ENCODE measurements at regions not wholly inside any gene's neighbourhood (a gene's known extent, or its start where the extent isn't known, plus 50 kb on each side); places are given as distances from the start of the nearest gene placed in this dataset.
"Not testable (repeated sequence)": the region's sequence is repeated elsewhere in the genome, so short reads cannot be mapped to it uniquely, and the experiment has no call there.

DNA sequence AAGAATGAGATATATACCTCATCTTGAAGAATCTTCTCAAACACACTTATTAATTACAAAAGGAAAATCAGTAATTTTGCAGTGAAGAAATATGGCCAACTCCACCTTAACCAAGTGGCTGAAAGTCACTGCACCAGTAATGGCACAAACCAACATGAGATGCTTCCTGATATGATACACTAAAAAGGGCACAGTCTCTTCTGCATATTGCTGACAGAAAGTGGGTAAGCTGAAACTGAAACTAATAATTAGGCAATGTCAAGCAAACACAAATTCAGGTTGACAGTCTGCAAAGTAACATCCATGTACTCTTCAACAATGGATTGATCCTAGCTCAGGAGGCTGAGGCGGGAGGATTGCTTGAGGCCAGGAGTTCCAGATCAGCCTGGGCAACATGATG lies 56.1 kb downstream of the ZNF22 start:
- DNase-seq (ENCODE audit: low read depth): not testable (repeated sequence)

GRCh38 chr10:45058580-45058979 lies 57.9 kb downstream of the ZNF22 start:
- DNase-seq (ENCODE audit: low read depth): no peak

- no peak for DNase-seq (ENCODE audit: low read depth)
Observed at GRCh38 chr10:45058992-45059561, 58.4 kb downstream of the ZNF22 start.

DNA sequence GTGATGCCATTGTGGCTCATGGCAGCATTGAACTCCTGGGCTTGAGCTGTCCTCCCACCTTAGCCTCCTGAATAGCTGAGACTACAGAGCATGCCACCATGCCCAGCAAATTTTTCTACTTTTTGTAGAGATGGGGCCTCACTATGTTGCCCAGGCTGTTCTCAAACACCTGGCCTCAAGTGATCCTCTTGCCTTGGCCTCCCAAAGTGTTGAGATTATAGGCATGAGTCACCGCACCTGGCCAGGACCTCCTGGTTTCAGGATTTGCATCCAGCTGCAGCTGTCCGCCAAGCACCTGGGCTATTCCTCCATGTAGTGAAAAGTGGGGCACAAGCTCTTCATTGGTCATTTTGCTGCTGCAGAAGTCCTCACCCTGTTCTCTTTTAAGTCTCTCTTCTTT lies 58.9 kb downstream of the ZNF22 start:
- DNase-seq (ENCODE audit: low read depth): no peak

DNA sequence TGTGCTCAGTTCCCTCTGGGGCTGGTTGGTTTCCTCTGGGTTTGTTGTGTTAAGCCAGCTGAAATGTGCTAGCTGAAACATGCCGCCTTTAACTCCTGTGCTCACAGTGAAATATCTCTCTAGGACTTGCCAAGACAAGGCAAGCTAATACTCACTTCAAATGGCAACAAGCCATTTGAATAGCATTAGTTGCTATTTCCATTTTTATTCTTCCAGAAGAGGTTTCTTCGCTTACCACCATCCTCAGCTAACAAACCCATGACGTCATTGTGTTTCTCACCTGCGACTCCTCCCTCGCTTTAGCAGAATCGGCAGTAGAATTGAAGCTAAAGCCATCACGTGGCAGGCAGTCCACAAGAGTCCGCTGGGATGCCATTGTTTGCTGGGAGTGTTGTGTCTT lies 61.3 kb downstream of the ZNF22 start:
- no peak for DNase-seq (ENCODE audit: low read depth)

DNA sequence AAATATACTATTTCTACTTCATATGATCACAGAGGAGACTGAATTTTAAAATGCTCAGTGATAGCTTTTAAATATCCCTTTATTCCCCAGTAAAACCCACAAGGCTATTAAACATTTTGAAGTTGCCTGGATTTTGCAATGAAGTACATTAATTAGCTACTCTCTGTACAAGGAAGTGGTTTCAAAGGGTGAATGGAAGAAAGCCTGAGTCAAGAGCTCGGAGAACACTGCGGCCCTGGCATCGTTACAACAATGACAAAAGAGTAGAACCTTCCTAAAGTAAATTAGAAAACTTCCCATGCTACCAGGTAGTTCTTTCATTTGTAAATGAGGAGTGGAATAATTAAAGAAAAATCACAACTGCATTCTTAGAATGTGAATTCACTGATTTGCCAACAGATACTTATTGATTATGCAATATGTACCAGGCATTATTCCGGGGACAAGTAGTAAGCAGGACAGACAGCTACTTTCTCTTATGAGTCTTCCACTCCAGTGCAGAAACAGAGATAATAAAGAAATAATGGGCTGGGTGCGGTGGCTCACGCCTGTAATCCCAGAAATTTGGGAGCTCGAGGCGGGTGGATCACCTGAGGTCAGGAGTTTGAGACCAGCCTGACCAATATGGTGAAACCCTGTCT lies 63.0 kb downstream of the ZNF22 start:
- no peak for DNase-seq (ENCODE audit: low read depth)

DNA sequence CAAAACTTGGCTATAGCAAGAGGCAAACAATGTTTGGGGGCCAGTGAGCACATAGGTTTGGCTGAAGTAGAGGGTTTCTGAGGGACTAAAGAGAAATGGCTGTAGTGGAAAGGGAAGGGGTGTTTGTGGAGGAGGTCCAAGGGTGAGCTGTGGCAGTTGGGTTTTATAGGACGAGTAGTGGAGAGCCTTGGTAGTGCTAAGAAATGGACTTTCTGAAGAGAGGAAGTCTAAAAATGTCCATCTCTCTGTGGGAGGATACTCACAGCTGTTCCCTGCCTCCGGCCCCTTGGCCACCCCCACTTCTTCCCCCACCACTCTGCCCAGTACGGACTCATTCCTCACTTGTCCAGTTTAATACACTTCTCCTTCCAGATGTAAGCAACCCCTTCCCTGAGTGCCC lies 64.3 kb downstream of the ZNF22 start:
- no peak for DNase-seq (ENCODE audit: low read depth)

DNA sequence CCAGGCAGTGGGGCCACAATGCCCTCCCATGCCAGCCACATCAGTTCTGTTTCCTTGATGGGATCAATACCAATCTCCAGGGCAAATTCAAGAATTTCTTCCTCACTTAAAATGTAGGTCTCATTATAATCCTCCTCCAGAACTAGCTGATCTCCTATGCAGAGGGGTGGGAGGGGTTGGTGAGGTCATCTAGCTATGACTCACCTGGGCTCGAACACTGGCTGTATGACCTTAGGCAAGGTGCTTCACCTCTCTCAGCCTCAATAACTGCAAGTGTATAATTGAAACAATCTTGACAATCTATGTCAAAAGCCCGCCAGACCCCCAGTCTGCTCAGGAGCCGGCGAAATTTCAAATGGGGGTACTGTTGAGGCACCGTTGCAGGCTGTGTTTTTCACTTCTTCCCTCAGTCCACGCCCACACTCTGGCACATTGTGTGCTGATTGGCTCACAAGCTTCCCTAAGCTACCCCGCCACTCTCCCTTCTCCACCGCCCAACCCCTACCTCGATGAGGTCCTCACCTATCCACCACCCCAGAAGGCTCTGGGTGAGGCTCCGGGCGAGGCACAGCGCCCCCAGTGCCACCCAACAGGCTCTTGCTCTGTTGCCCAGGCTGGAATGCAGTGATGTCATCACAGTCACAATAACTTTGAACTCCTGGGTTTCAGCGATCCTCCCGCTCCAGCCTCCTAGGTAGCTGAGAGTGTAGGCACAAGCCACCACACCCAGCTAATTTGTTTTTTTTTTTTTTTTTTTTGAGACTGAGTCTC lies 70.5 kb downstream of the ZNF22 start:
- DNase-seq (ENCODE audit: low read depth): no peak

- no peak for DNase-seq (ENCODE audit: low read depth)
Observed at GRCh38 chr10:45075216-45075615, 74.5 kb downstream of the ZNF22 start.

DNA sequence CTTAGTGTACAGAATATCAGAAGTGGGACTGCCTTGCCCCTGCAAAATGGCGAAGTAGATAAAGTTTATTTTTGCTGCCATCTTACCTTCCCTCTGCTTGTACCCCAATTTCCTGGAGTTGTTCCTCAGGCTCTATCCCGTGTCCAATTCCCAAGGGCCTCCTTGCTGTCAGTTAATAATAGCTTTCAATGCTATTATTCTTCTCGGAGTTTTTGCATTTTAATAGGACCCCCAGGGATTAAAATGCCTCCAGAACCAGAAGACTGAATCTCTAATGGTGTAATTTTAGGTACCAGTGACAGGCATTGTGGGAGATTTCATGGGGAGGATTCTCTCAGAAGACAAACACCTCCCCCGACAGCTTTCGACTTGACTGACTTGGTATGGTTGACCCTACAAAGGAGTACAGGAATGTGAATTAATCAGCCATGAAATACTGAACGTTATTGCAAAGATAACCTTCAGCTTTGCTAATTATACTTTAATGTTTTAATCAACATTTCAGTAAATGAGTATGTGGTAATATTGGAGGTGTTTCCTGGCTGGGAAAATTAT lies 75.2 kb downstream of the ZNF22 start:
- no peak for DNase-seq (ENCODE audit: low read depth)

GRCh38 chr10:45076891-45077290 lies 76.2 kb downstream of the ZNF22 start:
- DNase-seq (ENCODE audit: low read depth): no peak

DNA sequence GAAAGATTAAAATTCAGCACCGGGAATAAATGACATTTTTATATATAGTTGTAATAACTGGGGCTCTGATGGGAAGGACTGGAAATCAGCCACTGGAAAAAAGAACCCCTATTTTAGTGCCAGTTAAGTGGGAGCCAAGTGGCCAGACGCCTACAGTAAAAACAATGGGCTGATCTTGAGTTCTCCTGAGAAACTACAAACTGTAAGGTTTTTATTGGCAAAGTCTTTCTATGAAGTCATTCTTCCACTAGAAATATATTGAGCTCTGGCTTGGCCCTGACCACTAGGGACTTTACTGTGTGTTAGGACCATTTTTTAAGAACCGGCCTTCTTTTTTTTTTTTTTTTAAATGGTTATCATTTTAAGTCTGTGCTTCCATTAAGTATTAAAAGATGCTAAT lies 79.6 kb downstream of the ZNF22 start:
- no peak for DNase-seq (ENCODE audit: low read depth)

DNA sequence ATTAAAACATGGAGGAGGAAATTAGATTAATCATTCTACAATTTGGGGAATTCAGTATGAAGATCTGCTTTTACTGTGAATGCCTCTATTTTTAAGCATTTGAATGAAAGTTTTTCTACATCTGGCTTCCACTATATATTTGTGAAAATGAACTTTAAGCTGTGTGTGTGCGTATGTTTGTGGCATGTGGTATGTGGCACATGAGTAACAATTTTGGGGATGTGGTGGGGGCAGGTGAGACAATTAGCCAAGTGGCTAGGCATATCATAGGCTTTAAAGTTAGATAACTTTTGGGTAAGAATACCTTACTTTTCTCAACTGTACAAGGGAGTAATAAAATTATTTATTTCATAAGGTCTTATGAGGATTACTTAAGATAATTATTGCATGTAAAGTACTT lies 81.5 kb downstream of the ZNF22 start:
- DNase-seq (ENCODE audit: low read depth): no peak

DNA sequence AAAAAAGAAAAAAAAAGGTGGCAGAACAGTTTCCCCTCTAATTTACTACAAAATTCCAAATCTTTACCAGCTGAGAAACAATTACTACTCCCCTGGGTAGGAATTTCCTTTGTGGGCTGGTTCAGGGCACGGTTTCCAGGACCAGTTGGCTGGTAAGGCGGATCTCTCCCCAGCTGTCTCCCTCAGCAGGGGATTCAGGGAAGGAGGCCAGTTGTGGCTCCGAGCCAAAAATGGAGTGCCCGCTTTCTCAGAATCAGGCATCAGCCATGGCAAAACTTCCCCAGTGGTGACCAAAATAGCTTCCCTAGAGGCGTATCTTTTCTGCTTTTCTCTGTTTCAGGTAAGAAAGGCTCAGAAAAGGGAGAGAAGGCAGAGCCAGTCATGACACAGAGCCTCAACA lies 91.2 kb downstream of the ZNF22 start:
- no peak for DNase-seq (ENCODE audit: low read depth)

- DNase-seq (ENCODE audit: low read depth): no peak
Observed at GRCh38 chr10:45093945-45094344, 93.2 kb downstream of the ZNF22 start.

GRCh38 chr10:45095286-45095685 lies 94.6 kb downstream of the ZNF22 start:
- no peak for DNase-seq (ENCODE audit: low read depth)

DNA sequence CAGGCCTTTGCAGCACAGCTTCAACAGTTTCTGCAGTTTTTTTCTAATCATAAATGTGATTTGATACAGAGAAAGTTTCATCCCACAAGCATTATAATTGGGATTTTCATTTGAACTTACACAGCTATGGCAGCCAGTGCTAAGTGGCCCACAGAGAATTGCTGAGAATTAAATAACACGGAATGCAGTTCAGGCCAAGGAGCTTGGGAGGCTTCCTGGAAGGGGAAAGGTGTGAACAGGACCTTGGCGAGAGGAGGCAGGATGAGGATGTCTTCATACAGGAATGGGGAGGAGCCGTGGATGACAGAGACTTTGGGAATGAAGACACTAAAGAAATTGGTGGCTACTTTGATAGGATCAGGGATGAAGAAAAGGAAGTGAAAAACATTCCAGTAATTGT lies 95.3 kb downstream of the ZNF22 start:
- no peak for DNase-seq (ENCODE audit: low read depth)

- DNase-seq (ENCODE audit: low read depth): no peak
Observed at GRCh38 chr10:45100429-45100828, 99.7 kb downstream of the ZNF22 start.

DNA sequence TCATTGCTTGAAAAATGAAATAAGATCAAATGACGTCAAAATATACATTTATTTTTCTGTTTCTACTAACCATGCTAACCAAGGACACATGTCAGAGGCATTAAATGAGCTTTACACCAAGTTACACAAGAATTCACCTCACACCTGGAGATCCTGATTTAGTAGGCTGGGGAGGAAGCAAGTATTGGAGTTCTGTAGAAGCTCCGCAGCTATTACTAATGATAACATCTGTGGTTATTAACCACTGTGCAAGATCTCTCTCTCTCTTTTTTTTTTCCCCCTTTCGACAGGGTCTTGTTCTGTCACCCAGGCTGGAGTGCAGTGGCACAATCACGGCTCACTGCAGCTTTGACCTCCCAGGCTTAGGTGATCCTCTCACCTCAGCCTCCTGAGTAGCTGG lies 104.0 kb downstream of the ZNF22 start:
- DNase-seq (ENCODE audit: low read depth): no peak

DNA sequence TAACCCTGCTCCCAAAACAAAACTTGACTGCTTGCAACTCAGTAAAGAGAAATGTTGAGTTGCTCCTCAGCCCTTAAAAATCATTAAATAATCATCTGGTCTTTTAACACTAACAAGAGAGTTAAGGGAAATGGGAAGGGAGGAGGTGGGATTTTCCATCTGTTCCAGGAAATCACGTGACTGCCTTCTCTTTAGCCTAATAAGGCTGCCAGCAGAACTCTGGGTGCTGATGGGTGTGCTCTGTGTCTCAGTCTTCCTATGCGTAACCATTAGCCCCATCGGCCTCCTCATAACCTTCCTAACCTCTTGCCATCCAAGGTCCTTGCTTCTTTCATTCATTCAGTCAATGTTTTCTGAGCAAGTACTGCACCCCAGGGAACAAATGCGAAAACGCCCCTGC lies 104.6 kb downstream of the ZNF22 start:
- DNase-seq (ENCODE audit: low read depth): not testable (repeated sequence)

- DNase-seq (ENCODE audit: low read depth): no peak
Observed at GRCh38 chr10:45106236-45106856, 105.6 kb downstream of the ZNF22 start.

DNA sequence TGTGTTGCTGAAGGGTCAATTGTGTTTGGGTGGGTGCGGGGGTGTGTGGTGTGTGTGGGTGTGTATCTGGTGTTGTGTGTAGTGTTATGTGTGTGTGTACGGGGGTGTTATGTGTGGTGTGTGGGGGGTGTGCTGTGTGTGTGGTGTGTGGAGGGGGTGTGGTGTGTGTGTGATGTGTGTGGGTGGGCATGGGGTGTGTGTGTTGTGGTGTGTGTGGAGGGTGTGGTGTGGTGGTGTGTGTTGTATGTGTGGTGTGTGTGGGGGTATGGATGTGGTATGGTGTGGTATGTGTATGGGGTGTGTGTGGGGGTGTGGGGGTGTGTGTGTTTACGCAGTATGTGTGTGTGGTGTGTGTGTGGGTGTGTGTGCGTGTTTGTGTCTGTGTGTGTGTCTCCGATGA lies 110.8 kb downstream of the ZNF22 start:
- DNase-seq (ENCODE audit: low read depth): no peak

DNA sequence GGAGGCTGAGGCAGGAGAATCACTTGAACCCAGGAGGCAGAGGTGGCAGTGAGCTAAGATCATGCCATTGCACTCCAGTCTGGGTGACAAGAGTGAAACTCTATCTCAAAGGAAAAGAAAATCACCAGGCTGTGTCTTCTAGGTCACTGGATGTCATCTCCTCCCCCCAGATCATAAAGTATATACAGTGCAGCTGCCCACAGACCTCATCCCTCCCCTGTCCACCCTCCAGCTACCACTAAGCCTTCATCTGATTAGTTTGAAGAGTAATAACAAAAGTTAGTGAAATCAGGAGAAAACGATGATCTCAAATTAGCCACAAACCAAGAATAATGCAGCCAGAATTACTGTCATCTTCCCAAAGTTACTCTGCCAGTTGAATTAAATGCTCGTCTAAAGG lies 117.2 kb downstream of the ZNF22 start:
- DNase-seq (ENCODE audit: low read depth): not testable (repeated sequence)
